IMR-90 (cell line): ENCODE measurements at regions not wholly inside any gene's neighbourhood (a gene's known extent, or its start where the extent isn't known, plus 50 kb on each side); places are given as distances from the start of the nearest gene placed in this dataset.

Experiments used
- ATAC-seq: fragments of 200-7000 bp; cut with Tn5 transposase; 2 replicates; pipeline ENCODE4 v1.9.1; 2020; ENCODE audit warnings: low read depth, mild to moderate bottlenecking, moderate library complexity
- BruUV-seq: library from RNA; stranded (reverse); fragments of 400-500 nt; replicated peaks from 2 replicates; lab custom pipeline; 2021; lab: Mats Ljungman, UMichigan
- CTCF ChIA-PET: fragments of 300-600 bp; formaldehyde crosslinking; extraction: SDS; loops from one replicate; lab custom pipeline; 2021; ENCODE audit warnings: antibody characterized with exemption; lab: Yijun Ruan, JAX
- POLR2A ChIA-PET: fragments of 300-600 bp; sonication (Branson Sonifier 250); formaldehyde crosslinking; loops from one replicate; lab custom pipeline; 2022; ENCODE audit warnings: antibody characterized with exemption; ENCODE audit not compliant: unreplicated experiment; lab: Charles Lee
- DNase-seq: peaks from one replicate; pipeline ENCODE4 v3.0.0; 2013
- H2AFZ ChIP-seq: replicated peaks from 2 replicates; pipeline ENCODE3; 2013; ENCODE audit warnings: low read length, mild to moderate bottlenecking; ENCODE audit not compliant: poor library complexity
- H2AK5ac ChIP-seq: 2 replicates; pipeline ENCODE4 v1.6.1; 2013; ENCODE audit warnings: low read depth, low read length, inconsistent platforms
- H2AK9ac ChIP-seq: replicated peaks from 2 replicates; pipeline ENCODE3; 2013; ENCODE audit warnings: mild to moderate bottlenecking, low read depth, low read length, moderate library complexity; ENCODE audit not compliant: poor library complexity
- H2BK120ac ChIP-seq: 2 replicates; pipeline ENCODE4 v1.6.1; 2013; ENCODE audit warnings: low read depth, low read length, inconsistent platforms
- H2BK15ac ChIP-seq: 3 replicates; pipeline ENCODE4 v1.6.1; 2013; ENCODE audit warnings: low read depth, low read length, inconsistent platforms
- H2BK20ac ChIP-seq: 2 replicates; pipeline ENCODE4 v1.6.1; 2013; ENCODE audit warnings: low read depth, mild to moderate bottlenecking, inconsistent platforms, low read length, moderate library complexity
- H2BK5ac ChIP-seq: 2 replicates; pipeline ENCODE4 v1.6.1; 2013; ENCODE audit warnings: mild to moderate bottlenecking, low read depth, low read length, inconsistent platforms; ENCODE audit not compliant: poor library complexity, severe bottlenecking
- H3K14ac ChIP-seq: replicated peaks from 2 replicates; pipeline ENCODE4 v1.6.1; 2013; ENCODE audit warnings: low read depth, low read length, inconsistent platforms
- H3K18ac ChIP-seq: 2 replicates; pipeline ENCODE4 v1.6.1; 2013; ENCODE audit warnings: low read depth, low read length, control low read depth
- H3K23ac ChIP-seq: 2 replicates; pipeline ENCODE4 v1.6.1; 2013; ENCODE audit warnings: low read depth, low read length, inconsistent platforms
- H3K27ac ChIP-seq: 2 replicates; pipeline ENCODE4 v1.5.1; 2013; ENCODE audit warnings: mild to moderate bottlenecking, control low read depth, low read length; ENCODE audit not compliant: insufficient read depth
- H3K27me3 ChIP-seq: 2 replicates; pipeline ENCODE4 v1.6.1; 2013; ENCODE audit warnings: low read length; ENCODE audit not compliant: control insufficient read depth, insufficient read depth
- H3K36me3 ChIP-seq: 2 replicates; pipeline ENCODE4 v1.6.1; 2013; ENCODE audit warnings: low read length, mixed read lengths; ENCODE audit not compliant: control insufficient read depth, insufficient read depth
- H3K4ac ChIP-seq: 2 replicates; pipeline ENCODE4 v1.6.1; 2013; ENCODE audit warnings: low read depth, low read length, inconsistent platforms
- H3K4me1 ChIP-seq: 2 replicates; pipeline ENCODE4 v1.6.1; 2013; ENCODE audit warnings: low read length, mixed read lengths; ENCODE audit not compliant: control insufficient read depth, insufficient read depth
- H3K4me2 ChIP-seq: 2 replicates; pipeline ENCODE4 v1.6.1; 2013; ENCODE audit warnings: low read depth, mild to moderate bottlenecking, control low read depth, low read length, moderate library complexity
- H3K4me3 ChIP-seq: 2 replicates; pipeline ENCODE4 v1.5.1; 2013; ENCODE audit warnings: low read depth, mild to moderate bottlenecking, control low read depth, low read length, moderate library complexity; ENCODE audit not compliant: insufficient read depth
- H3K56ac ChIP-seq: 2 replicates; pipeline ENCODE4 v1.6.1; 2013; ENCODE audit warnings: low read length, inconsistent platforms; ENCODE audit not compliant: insufficient read depth; ENCODE audit errors: extremely low read depth
- H3K79me1 ChIP-seq, 2 experiments: 2 replicates each; pipeline ENCODE4 v1.6.1; 2013; ENCODE audit warnings: low read length in 2 of 2, inconsistent platforms in 1 of 2, low read depth in 1 of 2
- H3K9ac ChIP-seq: 2 replicates; pipeline ENCODE4 v1.6.1; 2013; ENCODE audit warnings: low read depth, low read length, control low read depth
- H3K9me1 ChIP-seq: 2 replicates; pipeline ENCODE4 v1.6.1; 2013; ENCODE audit warnings: low read length, inconsistent platforms; ENCODE audit not compliant: insufficient read depth
- H3K9me3 ChIP-seq: 2 replicates; pipeline ENCODE4 v1.6.1; 2013; ENCODE audit warnings: low read length; ENCODE audit not compliant: control insufficient read depth, insufficient read depth
- H4K20me1 ChIP-seq: 2 replicates; pipeline ENCODE4 v1.6.1; 2013; ENCODE audit warnings: low read length, inconsistent platforms; ENCODE audit not compliant: insufficient read depth
- H4K5ac ChIP-seq: 2 replicates; pipeline ENCODE4 v1.6.1; 2013; ENCODE audit warnings: mild to moderate bottlenecking, low read depth, low read length, control low read depth
- H4K8ac ChIP-seq, 2 experiments: 2 replicates each; pipeline ENCODE4 v1.6.1; 2013; ENCODE audit warnings: low read depth in 2 of 2, low read length in 2 of 2, control low read depth in 1 of 2, inconsistent platforms in 1 of 2
- H4K91ac ChIP-seq: 2 replicates; pipeline ENCODE4 v1.6.1; 2013; ENCODE audit warnings: low read depth, low read length, inconsistent platforms; ENCODE audit not compliant: insufficient read depth
- BHLHE40 ChIP-seq: fragments of 150-350 bp; IDR thresholded peaks from 2 replicates; pipeline ENCODE4 v1.6.1; 2016; ENCODE audit warnings: mild to moderate bottlenecking, low read depth, low read length
- CEBPB ChIP-seq: IDR thresholded peaks from 2 replicates; pipeline ENCODE4 v1.6.1; 2012; ENCODE audit warnings: low read depth, low read length, improper control_type of control experiment
- CHD1 ChIP-seq: IDR thresholded peaks from 2 replicates; pipeline ENCODE4 v1.6.1; 2012; ENCODE audit warnings: low read depth, low read length, improper control_type of control experiment
- ELK1 ChIP-seq: fragments of 150-350 bp; IDR thresholded peaks from 2 replicates; pipeline ENCODE4 v1.6.1; 2016; ENCODE audit warnings: low read depth, mild to moderate bottlenecking, low read length, moderate library complexity, borderline replicate concordance
- FOS ChIP-seq: fragments of 150-350 bp; IDR thresholded peaks from 2 replicates; pipeline ENCODE4 v1.6.1; 2016; ENCODE audit warnings: low read depth, low read length
- MAFK ChIP-seq: IDR thresholded peaks from 2 replicates; pipeline ENCODE4 v1.6.1; 2012; ENCODE audit warnings: low read depth, low read length, improper control_type of control experiment
- MAZ ChIP-seq: IDR thresholded peaks from 2 replicates; pipeline ENCODE4 v1.6.1; 2012; ENCODE audit warnings: low read depth, mild to moderate bottlenecking, low read length, improper control_type of control experiment, moderate library complexity, borderline replicate concordance
- MXI1 ChIP-seq: IDR thresholded peaks from 2 replicates; pipeline ENCODE4 v1.6.1; 2012; ENCODE audit warnings: low read depth, mild to moderate bottlenecking, low read length, moderate library complexity, borderline replicate concordance
- NFE2L2 ChIP-seq: fragments of 150-350 bp; IDR thresholded peaks from 2 replicates; pipeline ENCODE4 v1.6.1; 2016; ENCODE audit warnings: low read depth, mild to moderate bottlenecking, low read length
- POLR2A ChIP-seq: IDR thresholded peaks from 2 replicates; pipeline ENCODE4 v1.6.1; 2012; ENCODE audit warnings: mild to moderate bottlenecking, low read depth, low read length
- RAD21 ChIP-seq: IDR thresholded peaks from 2 replicates; pipeline ENCODE4 v1.6.1; 2012; ENCODE audit warnings: low read length, improper control_type of control experiment
- RCOR1 ChIP-seq: IDR thresholded peaks from 2 replicates; pipeline ENCODE4 v1.6.1; 2012; ENCODE audit warnings: mild to moderate bottlenecking, low read length, improper control_type of control experiment; ENCODE audit not compliant: insufficient replicate concordance
- RFX5 ChIP-seq: IDR thresholded peaks from 2 replicates; pipeline ENCODE4 v1.8.0; 2012; ENCODE audit warnings: low read depth, mild to moderate bottlenecking, low read length, moderate library complexity
- SMC3 ChIP-seq: fragments of 150-350 bp; IDR thresholded peaks from 2 replicates; pipeline ENCODE4 v1.6.1; 2016; ENCODE audit warnings: low read depth, mild to moderate bottlenecking, antibody characterized with exemption, low read length, moderate library complexity
- WGBS, 2 experiments: methylation state at CpG; one replicate each; pipeline versions ENCODE4 v1.1.5 to v1.1.7; 2013; ENCODE audit warnings: missing lambda C conversion rate in 2 of 2; ENCODE audit not compliant: insufficient read length in 1 of 2; ENCODE audit errors: extremely low coverage in 2 of 2; 5-methylcytosine and 5-hydroxymethylcytosine counted together
- dilution Hi-C: fragments of 300-500 bp; cut with HindIII; formaldehyde crosslinking; loops from one replicate; pipeline ENCODE4 v1.14.3; 2018; ENCODE audit warnings: low sequenced_read_pairs; ENCODE audit not compliant: unreplicated experiment
- in situ Hi-C: fragments of 300-500 bp; cut with MboI; formaldehyde crosslinking; loops from 3 replicates; pipeline ENCODE4 v1.14.3; 2019; ENCODE audit warnings: low sequenced_read_pairs, inconsistent platforms, mixed read lengths
- intact Hi-C: fragments of 100-400 bp; cut with micrococcal nuclease; formaldehyde crosslinking; loops from 2 replicates; pipeline ENCODE4 v1.10.0; 2022
- TF ChIP-seq, protein P1 (sequence below): conservative IDR thresholded peaks from 2 replicates; pipeline ENCODE4 v1.5.1; 2012; ENCODE audit warnings: mild to moderate bottlenecking, low read depth, low read length, improper control_type of control experiment
- TF ChIP-seq, protein P2 (sequence below): fragments of 150-350 bp; IDR thresholded peaks from 2 replicates; pipeline ENCODE4 v1.6.1; 2017; ENCODE audit warnings: mild to moderate bottlenecking, antibody characterized with exemption, low read length, low read depth

DNA sequence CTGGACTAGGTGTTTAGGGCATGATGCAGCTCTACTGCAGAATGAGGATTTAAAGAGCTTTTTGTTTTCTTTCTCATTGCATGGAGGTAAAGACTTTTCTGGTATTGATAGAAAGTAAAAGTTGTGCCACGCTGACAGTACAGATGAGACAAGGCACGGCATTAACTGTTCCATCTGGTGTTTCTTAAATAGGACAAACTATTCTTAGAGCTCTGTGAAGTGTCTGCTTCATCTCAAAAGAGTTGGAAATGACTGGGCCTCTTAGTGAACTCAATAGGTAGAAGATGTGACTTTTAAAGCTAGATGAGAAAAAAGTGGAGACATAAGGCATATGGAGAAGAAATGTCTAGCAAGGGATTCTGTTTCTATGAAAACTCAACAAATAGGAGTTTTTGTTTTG is 321.8 kb downstream of the RPRM start:
- H3K9me3 ChIP-seq: peaks cover 2% of the 10 kb centered on the region; the same call in 1 of the 2 replicates
- H3K56ac ChIP-seq: no peak overlapping the region
- H2AFZ ChIP-seq: no peak overlapping the region
- H4K91ac ChIP-seq: no peak overlapping the region
- DNase-seq (no peak), ATAC-seq (no peak)
- no peak overlapping the region for H2BK15ac ChIP-seq
- no peak overlapping the region for H3K4ac ChIP-seq
- H2BK20ac ChIP-seq: no peak overlapping the region
- H3K27me3 ChIP-seq: no peaks in the 10 kb centered on the region
- no TSS peak for BruUV-seq
- dilution Hi-C loops (no loop called here), intact Hi-C loops (no loop called here), in situ Hi-C loops (no loop called here)
- H3K4me1 ChIP-seq: no peaks in the 10 kb centered on the region
- no peak overlapping the region for H2AK9ac ChIP-seq
- POLR2A ChIA-PET: no interaction called here
- no peak overlapping the region for H4K8ac ChIP-seq
- H3K14ac ChIP-seq: no peak overlapping the region
- TF ChIP-seq FOS (no peak), POLR2A (no peak), NFE2L2 (no peak), MAFK (no peak), ELK1 (no peak), MAZ (no peak), BHLHE40 (no peak), RFX5 (no peak), MXI1 (no peak), CHD1 (no peak), RCOR1 (no peak), RAD21 (no peak), SMC3 (no peak), CEBPB (no peak)
- TF ChIP-seq, protein P1, sequence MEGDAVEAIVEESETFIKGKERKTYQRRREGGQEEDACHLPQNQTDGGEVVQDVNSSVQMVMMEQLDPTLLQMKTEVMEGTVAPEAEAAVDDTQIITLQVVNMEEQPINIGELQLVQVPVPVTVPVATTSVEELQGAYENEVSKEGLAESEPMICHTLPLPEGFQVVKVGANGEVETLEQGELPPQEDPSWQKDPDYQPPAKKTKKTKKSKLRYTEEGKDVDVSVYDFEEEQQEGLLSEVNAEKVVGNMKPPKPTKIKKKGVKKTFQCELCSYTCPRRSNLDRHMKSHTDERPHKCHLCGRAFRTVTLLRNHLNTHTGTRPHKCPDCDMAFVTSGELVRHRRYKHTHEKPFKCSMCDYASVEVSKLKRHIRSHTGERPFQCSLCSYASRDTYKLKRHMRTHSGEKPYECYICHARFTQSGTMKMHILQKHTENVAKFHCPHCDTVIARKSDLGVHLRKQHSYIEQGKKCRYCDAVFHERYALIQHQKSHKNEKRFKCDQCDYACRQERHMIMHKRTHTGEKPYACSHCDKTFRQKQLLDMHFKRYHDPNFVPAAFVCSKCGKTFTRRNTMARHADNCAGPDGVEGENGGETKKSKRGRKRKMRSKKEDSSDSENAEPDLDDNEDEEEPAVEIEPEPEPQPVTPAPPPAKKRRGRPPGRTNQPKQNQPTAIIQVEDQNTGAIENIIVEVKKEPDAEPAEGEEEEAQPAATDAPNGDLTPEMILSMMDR: no peak
- TF ChIP-seq, protein P2, sequence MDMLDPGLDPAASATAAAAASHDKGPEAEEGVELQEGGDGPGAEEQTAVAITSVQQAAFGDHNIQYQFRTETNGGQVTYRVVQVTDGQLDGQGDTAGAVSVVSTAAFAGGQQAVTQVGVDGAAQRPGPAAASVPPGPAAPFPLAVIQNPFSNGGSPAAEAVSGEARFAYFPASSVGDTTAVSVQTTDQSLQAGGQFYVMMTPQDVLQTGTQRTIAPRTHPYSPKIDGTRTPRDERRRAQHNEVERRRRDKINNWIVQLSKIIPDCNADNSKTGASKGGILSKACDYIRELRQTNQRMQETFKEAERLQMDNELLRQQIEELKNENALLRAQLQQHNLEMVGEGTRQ: no peak
- no peak overlapping the region for H3K4me2 ChIP-seq
- no peak overlapping the region for H3K4me3 ChIP-seq
- no peak overlapping the region for H3K18ac ChIP-seq
- no peak overlapping the region for H2AK5ac ChIP-seq
- no peak overlapping the region for H2BK5ac ChIP-seq
- 40% methylated on average over 2 of the region's 2 CpGs; no CpG with 5 or more reads in 1 of the 2 experiments for WGBS, 2 experiments
- H3K36me3 ChIP-seq: no peaks in the 10 kb centered on the region
- CTCF ChIA-PET: interaction anchor here (0.5 kb wide), 1 partner anchor 9 kb away, joined by 4 read pairs; no protein-coding TSS in a partner anchor
- H3K79me1 ChIP-seq: no peaks in the 10 kb centered on the region
- H2BK120ac ChIP-seq: no peak overlapping the region
- no peak overlapping the region for H3K9ac ChIP-seq
- H3K27ac ChIP-seq: no peak overlapping the region
- H3K23ac ChIP-seq: no peak overlapping the region
- H4K20me1 ChIP-seq: no peaks in the 10 kb centered on the region
- no peaks in the 10 kb centered on the region for H3K9me1 ChIP-seq
- no peak overlapping the region for H4K5ac ChIP-seq
